Heart left ventricle (tissue), 13 donors: ENCODE measurements at regions not wholly inside any gene's neighbourhood (a gene's known extent, or its start where the extent isn't known, plus 50 kb on each side); places are given as distances from the start of the nearest gene placed in this dataset.

Experiments used
- CTCF ChIP-seq, 12 donors: fragments of 200-600 bp; sonication (generic) in 4 of 12; IDR thresholded peaks; one replicate each; pipeline versions ENCODE4 v1.5.0 to v1.8.0; 2018 to 2022; ENCODE audit warnings: antibody characterized with exemption in 12 of 12, mild to moderate bottlenecking in 5 of 12
- POLR2A ChIP-seq, 2 donors: fragments of 450-650 bp; IDR thresholded peaks; one replicate each; pipeline ENCODE4 v1.6.1; 2017; ENCODE audit warnings: antibody characterized with exemption in 2 of 2, mild to moderate bottlenecking in 2 of 2, moderate library complexity in 2 of 2
- donor health status: ischemic (EF 13 %, LVEDD 7.1; RV severe dilation, severe dysfunction).
- donor health status: DM: no; HTN: yes; CAD: no.
- donor health status: DM: no; HTN: no; CAD: no.
- donor health status: ischemic (EF 25% LVEDD 6.9; RV normal size, moderate dysfunction).
- donor health status: ischemic (EF 25% LVEDD 5.7; RV mildly dilated, moderate dysfunction).
- donor health status: ischemic (EF 35%, LVEDD 5.7; RV mildly dilated, moderate dysfunction).
- donor health status: nonischemic (EF 11% LVEDD 7.7; RV severe dilation, severe dysfunction).
- donor health status: DM: yes; HTN: yes; CAD: no.
- donor health status: PGD.
- donor health status: ischemic (EF 29% LVEDD 5.4; RV normal size, mild dysfunction).
- donor health status: nonischemic (EF 23%, LVEDD 6.1; RV moderate dilation, normal function).

GRCh38 chr9:95750725-95751519, 124.6 kb upstream of the ERCC6L2 start:
- TF ChIP-seq CTCF (IDR thresholded peaks at IDR 0.05) (no peak), POLR2A (IDR thresholded peaks at IDR 0.05) (no peak)
